WTC11 (cell line): ENCODE measurements at regions not wholly inside any gene's neighbourhood (a gene's known extent, or its start where the extent isn't known, plus 50 kb on each side); places are given as distances from the start of the nearest gene placed in this dataset.

Source experiments
- ATAC-seq: fragments of 200-7000 bp; cut with Tn5 transposase; 2 replicates; pipeline ENCODE4 v1.10.0; 2021; ENCODE audit warnings: mild to moderate bottlenecking, moderate library complexity
- CTCF ChIA-PET: fragments of 300-600 bp; sonication (Branson Sonifier 250); formaldehyde crosslinking; loops from one replicate; lab custom pipeline; 2021; ENCODE audit warnings: antibody characterized with exemption; lab: Charles Lee
- POLR2A ChIA-PET: fragments of 350-600 bp; sonication (Branson Sonifier 250); formaldehyde crosslinking; loops from one replicate; lab custom pipeline; 2021; ENCODE audit warnings: antibody characterized with exemption; lab: Charles Lee
- DNase-seq: peaks from one replicate; pipeline ENCODE4 v3.0.0; 2021; ENCODE audit warnings: low spot score
- H3K27ac Mint-ChIP-seq: 2 replicates; pipeline ENCODE4 v1.8.0; 2021; ENCODE audit warnings: mixed read lengths
- H3K27me3 Mint-ChIP-seq: 2 replicates; pipeline ENCODE4 v1.8.0; 2021; ENCODE audit warnings: low read depth, mild to moderate bottlenecking, moderate library complexity, mixed read lengths
- H3K36me3 Mint-ChIP-seq: 2 replicates; pipeline ENCODE4 v1.8.0; 2021; ENCODE audit warnings: mixed read lengths
- H3K4me1 Mint-ChIP-seq: 2 replicates; pipeline ENCODE4 v1.8.0; 2022; ENCODE audit warnings: mixed read lengths
- H3K4me3 Mint-ChIP-seq: 2 replicates; pipeline ENCODE4 v1.8.0; 2021; ENCODE audit warnings: mild to moderate bottlenecking, moderate library complexity, mixed read lengths
- H3K9me3 Mint-ChIP-seq: 2 replicates; pipeline ENCODE4 v1.8.0; 2021; ENCODE audit warnings: mixed read lengths
- AR ChIP-seq: fragments of 250-450 bp; sonication (Bioruptor Pico); IDR thresholded peaks from 2 replicates; pipeline ENCODE4 v1.9.0; 2021; ENCODE audit warnings: mild to moderate bottlenecking
- ATF1 ChIP-seq: sonication (generic); formaldehyde crosslinking; IDR thresholded peaks from 2 replicates; pipeline ENCODE4 v1.8.1; 2023; ENCODE audit warnings: mild to moderate bottlenecking, moderate library complexity, missing genetic modification reagents
- ATF3 ChIP-seq: sonication (generic); formaldehyde crosslinking; conservative IDR thresholded peaks from 2 replicates; pipeline ENCODE4 v1.8.1; 2022; ENCODE audit warnings: mild to moderate bottlenecking, missing genetic modification reagents
- ATF6 ChIP-seq: sonication (generic); formaldehyde crosslinking; IDR thresholded peaks from 2 replicates; pipeline ENCODE4 v1.8.1; 2023; ENCODE audit warnings: mild to moderate bottlenecking, missing genetic modification reagents
- CBFB ChIP-seq: sonication (generic); formaldehyde crosslinking; IDR thresholded peaks from 2 replicates; pipeline ENCODE4 v1.8.1; 2022; ENCODE audit warnings: mild to moderate bottlenecking, low read depth, missing genetic modification reagents
- ELF4 ChIP-seq: sonication (generic); formaldehyde crosslinking; IDR thresholded peaks from 2 replicates; pipeline ENCODE4 v1.8.1; 2022; ENCODE audit warnings: low read depth, mild to moderate bottlenecking, moderate library complexity, missing genetic modification reagents
- EMX1 ChIP-seq: fragments of 250-450 bp; sonication (Bioruptor Pico); IDR thresholded peaks from 2 replicates; pipeline ENCODE4 v1.8.0; 2021; ENCODE audit warnings: mild to moderate bottlenecking
- FOXJ3 ChIP-seq: sonication (generic); formaldehyde crosslinking; IDR thresholded peaks from 2 replicates; pipeline ENCODE4 v1.9.0; 2021; ENCODE audit warnings: missing genetic modification reagents, mild to moderate bottlenecking, borderline replicate concordance
- GTF2I ChIP-seq: fragments of 250-450 bp; sonication (Bioruptor Pico); conservative IDR thresholded peaks from 2 replicates; pipeline ENCODE4 v1.4.0; 2021; ENCODE audit warnings: mild to moderate bottlenecking
- HMGXB4 ChIP-seq: sonication (generic); formaldehyde crosslinking; IDR thresholded peaks from 2 replicates; pipeline ENCODE4 v1.8.1; 2023; ENCODE audit warnings: mild to moderate bottlenecking, moderate library complexity, missing genetic modification reagents
- IRF1 ChIP-seq: sonication (generic); formaldehyde crosslinking; IDR thresholded peaks from 2 replicates; pipeline ENCODE4 v1.8.0; 2023; ENCODE audit warnings: missing genetic modification reagents
- JUN ChIP-seq: sonication (generic); formaldehyde crosslinking; IDR thresholded peaks from 2 replicates; pipeline ENCODE4 v1.8.0; 2023; ENCODE audit warnings: mild to moderate bottlenecking, missing genetic modification reagents
- KAT7 ChIP-seq: sonication (generic); formaldehyde crosslinking; IDR thresholded peaks from 2 replicates; pipeline ENCODE4 v1.8.1; 2023; ENCODE audit warnings: missing genetic modification reagents, mild to moderate bottlenecking, borderline replicate concordance
- MAX ChIP-seq: sonication (generic); formaldehyde crosslinking; IDR thresholded peaks from 2 replicates; pipeline ENCODE4 v1.8.0; 2022; ENCODE audit warnings: mild to moderate bottlenecking, missing genetic modification reagents
- MLX ChIP-seq: sonication (generic); formaldehyde crosslinking; IDR thresholded peaks from 2 replicates; pipeline ENCODE4 v1.8.1; 2023; ENCODE audit warnings: mild to moderate bottlenecking, missing genetic modification reagents, moderate library complexity
- NFATC4 ChIP-seq: fragments of 250-450 bp; sonication (Bioruptor Pico); IDR thresholded peaks from 2 replicates; pipeline ENCODE4 v1.9.0; 2021; ENCODE audit warnings: mild to moderate bottlenecking
- NR1H2 ChIP-seq: sonication (generic); formaldehyde crosslinking; IDR thresholded peaks from 2 replicates; pipeline ENCODE4 v1.9.0; 2021; ENCODE audit warnings: mild to moderate bottlenecking, moderate library complexity, missing genetic modification reagents
- NR2C2 ChIP-seq: sonication (generic); formaldehyde crosslinking; IDR thresholded peaks from 2 replicates; pipeline ENCODE4 v1.8.0; 2022; ENCODE audit warnings: mild to moderate bottlenecking, missing genetic modification reagents
- NR3C1 ChIP-seq: sonication (generic); formaldehyde crosslinking; conservative IDR thresholded peaks from 2 replicates; pipeline ENCODE4 v1.8.1; 2023; ENCODE audit warnings: low read depth, mild to moderate bottlenecking, missing genetic modification reagents
- RELA ChIP-seq: sonication (generic); formaldehyde crosslinking; IDR thresholded peaks from 2 replicates; pipeline ENCODE4 v1.8.1; 2022; ENCODE audit warnings: missing genetic modification reagents, mild to moderate bottlenecking, borderline replicate concordance
- RORB ChIP-seq: fragments of 250-450 bp; sonication (Bioruptor Pico); IDR thresholded peaks from 2 replicates; pipeline ENCODE4 v1.9.0; 2021; ENCODE audit warnings: mild to moderate bottlenecking
- ZNF263 ChIP-seq: sonication (generic); formaldehyde crosslinking; IDR thresholded peaks from 2 replicates; pipeline ENCODE4 v1.8.1; 2022; ENCODE audit warnings: low read depth, mild to moderate bottlenecking, moderate library complexity, missing genetic modification reagents
- ZNF671 ChIP-seq: fragments of 250-450 bp; sonication (Bioruptor Pico); IDR thresholded peaks from 2 replicates; pipeline ENCODE4 v1.8.0; 2021; ENCODE audit warnings: mild to moderate bottlenecking
- ZSCAN18 ChIP-seq: fragments of 250-450 bp; sonication (Bioruptor Pico); IDR thresholded peaks from 2 replicates; pipeline ENCODE4 v2.1.2; 2022; ENCODE audit warnings: mild to moderate bottlenecking, moderate library complexity

- no peak for TF ChIP-seq AR (CRISPR knock-in tag)
- TF ChIP-seq, all 79 proteins: peak for 0
Observed at GRCh38 chr7:26513948-26514347, 222.3 kb downstream of the SNX10 start (continued).

GRCh38 chr7:26514633-26515032 is 223.0 kb downstream of the SNX10 start:
- Mint-ChIP-seq H3K27me3 (no peaks in the 10 kb centered on the region; the same call in 1 of the 2 replicates), H3K27ac (no peak overlapping the region), H3K4me3 (no peak overlapping the region), H3K36me3 (no peaks in the 10 kb centered on the region), H3K9me3 (peaks cover 5% of the 10 kb centered on the region), H3K4me1 (peaks cover 3% of the 10 kb centered on the region; the same call in 1 of the 2 replicates)
- TF ChIP-seq KAT7 (CRISPR knock-in tag) (no peak), GTF2I (CRISPR knock-in tag) (no peak), NR3C1 (CRISPR knock-in tag) (no peak), NR1H2 (CRISPR knock-in tag) (no peak), IRF1 (CRISPR knock-in tag) (no peak), ZSCAN18 (no peak), RORB (CRISPR knock-in tag) (no peak), ZNF671 (no peak), ZNF263 (no peak), MLX (CRISPR knock-in tag) (no peak), JUN (CRISPR knock-in tag) (no peak), RELA (no peak), MAX (no peak), EMX1 (CRISPR knock-in tag) (no peak)
- CTCF ChIA-PET = interaction anchor here (1.2 to 1.4 kb wide), 3 partner anchors 48 to 153 kb away, joined by 3 to 4 read pairs (median 4); no protein-coding TSS in a partner anchor
- ATAC-seq (no peak), DNase-seq (no peak)
- POLR2A ChIA-PET = no interaction called here

GRCh38 chr7:26515314-26515842 is 223.7 kb downstream of the SNX10 start:
- Mint-ChIP-seq H3K4me1 (peaks cover 3% of the 10 kb centered on the region; the same call in 1 of the 2 replicates), H3K9me3 (peaks cover 1% of the 10 kb centered on the region), H3K4me3 (no peak overlapping the region), H3K27me3 (no peaks in the 10 kb centered on the region; the same call in 1 of the 2 replicates), H3K36me3 (no peaks in the 10 kb centered on the region), H3K27ac (no peak overlapping the region)
- TF ChIP-seq NR2C2 (CRISPR knock-in tag) (no peak), CBFB (CRISPR knock-in tag) (no peak), ATF1 (CRISPR knock-in tag) (no peak), ELF4 (CRISPR knock-in tag) (no peak), ATF6 (CRISPR knock-in tag) (no peak), NFATC4 (CRISPR knock-in tag) (no peak), HMGXB4 (CRISPR knock-in tag) (no peak), ATF3 (CRISPR knock-in tag) (no peak), IRF1 (CRISPR knock-in tag) (no peak), FOXJ3 (CRISPR knock-in tag) (no peak)
- CTCF ChIA-PET = interaction anchor here (0.6 to 1.4 kb wide), 5 partner anchors 8 to 1776 kb away, joined by 3 to 6 read pairs (median 4); no protein-coding TSS in a partner anchor
- POLR2A ChIA-PET = no interaction called here
- no peak for DNase-seq
- ATAC-seq = no peak
